ENCODE measurements at regions not wholly inside any gene's neighbourhood (a gene's known extent, or its start where the extent isn't known, plus 50 kb on each side); places are given as distances from the start of the nearest gene placed in this dataset.

DNA sequence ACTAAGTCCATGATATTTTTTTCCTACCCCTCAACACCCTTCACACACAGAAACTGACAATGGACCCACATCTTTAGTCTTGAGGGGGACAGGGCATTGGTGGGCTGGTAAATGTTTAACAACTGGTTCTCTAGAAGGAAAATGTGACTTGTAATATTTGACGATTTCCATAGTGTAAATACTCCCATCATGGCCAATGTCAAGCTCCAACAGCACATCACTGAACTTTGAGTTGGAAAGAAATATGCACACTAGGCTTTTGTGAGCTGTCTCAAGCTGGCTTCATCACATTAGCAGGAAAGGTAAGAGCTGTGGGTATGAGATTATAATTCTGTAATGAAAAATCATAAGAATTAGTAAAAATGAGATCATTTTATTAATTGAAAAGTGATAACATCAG, 189.9 kb upstream of the PRLR start:
- no peak for DNase-seq (ENCODE audit: low read depth)

DNA sequence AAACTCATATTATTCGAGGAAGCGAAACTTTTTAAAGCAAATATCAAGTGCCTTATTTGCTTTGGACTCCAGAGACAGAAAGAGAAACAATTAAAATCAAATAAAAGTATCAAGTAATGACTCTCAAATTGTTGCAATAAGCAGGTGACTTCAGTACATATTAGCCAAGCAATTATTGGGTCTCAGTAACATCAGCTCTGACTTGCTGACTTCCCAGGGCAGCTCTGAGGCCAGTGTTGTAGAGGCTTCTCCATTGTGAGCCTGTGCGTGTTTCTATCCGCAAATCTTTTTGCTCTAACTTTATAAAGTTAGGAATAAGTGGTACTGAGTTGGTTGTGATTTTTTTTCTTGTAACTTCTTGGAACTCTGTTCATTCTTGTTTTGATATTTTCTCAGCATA, 186.8 kb upstream of the PRLR start:
- no peak for DNase-seq (ENCODE audit: low read depth)

DNA sequence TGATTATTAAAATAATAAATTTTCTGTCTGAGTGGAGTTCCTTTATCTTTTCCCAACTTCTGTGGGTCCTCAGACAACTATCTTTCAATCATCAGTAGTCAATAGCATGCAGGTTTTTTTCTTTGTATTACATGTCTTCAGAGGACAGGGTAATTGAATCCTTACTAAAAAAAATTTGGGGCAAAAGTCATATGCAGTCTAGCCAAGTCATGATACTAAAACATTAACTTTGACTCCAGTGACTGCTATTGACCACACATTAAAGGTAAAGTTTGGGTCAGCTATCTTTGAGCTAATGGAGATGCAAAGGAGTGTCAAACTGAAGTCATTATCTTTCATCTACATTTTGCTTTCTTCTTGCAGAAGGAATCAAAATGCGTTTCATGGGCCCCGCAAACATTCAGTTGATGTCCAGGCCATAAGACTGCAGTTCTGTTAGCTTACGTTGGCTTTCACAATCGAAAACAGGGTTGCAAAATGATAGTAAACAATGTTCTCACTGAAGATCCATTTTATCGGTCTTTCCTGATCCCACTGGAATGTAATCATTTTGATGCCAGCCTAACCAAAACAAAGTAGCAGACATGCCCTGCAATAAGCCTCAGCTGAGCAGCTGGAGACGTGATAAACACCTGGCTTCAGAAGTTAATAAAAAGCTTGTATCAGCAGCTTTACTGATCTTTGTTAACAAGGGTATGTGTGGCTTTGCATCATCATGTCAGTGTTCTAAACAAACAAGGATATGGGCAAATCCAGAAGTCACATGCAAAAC, 186.1 kb upstream of the PRLR start:
- DNase-seq (ENCODE audit: low read depth): no peak

DNA sequence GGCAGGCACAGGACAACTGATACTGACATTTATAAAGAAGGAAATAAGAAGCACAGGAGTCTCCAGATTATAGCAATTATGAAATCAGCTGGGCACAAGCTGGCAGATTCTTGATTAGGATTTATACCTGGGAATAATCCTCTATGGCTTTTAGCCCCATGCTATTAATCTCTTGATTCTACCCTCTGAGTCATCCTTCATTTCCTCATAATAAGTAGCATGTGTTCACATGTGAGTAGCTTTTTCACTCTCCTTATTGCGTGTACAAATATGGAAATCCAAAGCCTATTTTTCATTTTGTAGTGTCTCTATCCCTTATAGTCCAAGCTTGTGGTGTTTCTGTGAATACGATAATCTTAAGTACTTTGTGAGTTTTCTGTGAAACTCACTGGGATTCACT, 185.0 kb upstream of the PRLR start:
- DNase-seq (ENCODE audit: low read depth): no peak

DNA sequence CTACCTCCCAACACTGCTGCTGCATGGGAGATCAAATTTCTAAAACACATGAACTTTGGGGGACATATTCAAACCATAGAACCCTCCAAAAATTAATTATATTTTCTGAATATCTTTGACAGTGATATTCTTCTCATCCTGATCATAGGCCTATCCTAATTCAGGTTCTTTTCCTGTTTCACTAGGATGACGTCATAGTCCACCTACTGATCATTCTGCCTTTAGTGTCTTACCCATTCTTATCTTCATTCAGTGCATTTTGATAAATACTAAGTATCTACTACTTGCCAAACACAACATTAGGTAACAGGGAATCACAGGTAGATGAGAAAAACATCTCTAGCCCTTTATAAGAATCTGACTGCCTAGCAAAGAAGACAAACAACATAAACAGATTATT, 179.1 kb upstream of the PRLR start:
- DNase-seq (ENCODE audit: low read depth): no peak

DNA sequence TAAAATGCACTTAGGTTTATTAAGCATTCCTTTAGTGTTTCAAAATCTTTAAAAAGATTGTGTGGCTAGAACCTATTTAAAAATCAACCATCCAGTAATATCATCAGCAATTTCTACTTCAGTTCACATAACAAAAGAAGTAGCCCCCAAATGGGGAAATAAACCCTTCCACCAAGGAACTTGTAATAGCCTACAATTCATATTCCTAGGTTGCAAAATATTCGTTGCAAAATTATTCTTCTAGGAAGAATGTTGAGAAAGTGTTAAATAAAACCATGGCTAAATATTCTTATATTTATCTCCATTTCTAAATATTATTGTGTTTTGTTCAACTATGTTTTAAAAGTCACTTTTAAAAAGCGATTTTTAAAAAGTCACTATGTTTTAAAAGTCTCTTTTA, 177.9 kb upstream of the PRLR start:
- DNase-seq (ENCODE audit: low read depth): no peak

DNA sequence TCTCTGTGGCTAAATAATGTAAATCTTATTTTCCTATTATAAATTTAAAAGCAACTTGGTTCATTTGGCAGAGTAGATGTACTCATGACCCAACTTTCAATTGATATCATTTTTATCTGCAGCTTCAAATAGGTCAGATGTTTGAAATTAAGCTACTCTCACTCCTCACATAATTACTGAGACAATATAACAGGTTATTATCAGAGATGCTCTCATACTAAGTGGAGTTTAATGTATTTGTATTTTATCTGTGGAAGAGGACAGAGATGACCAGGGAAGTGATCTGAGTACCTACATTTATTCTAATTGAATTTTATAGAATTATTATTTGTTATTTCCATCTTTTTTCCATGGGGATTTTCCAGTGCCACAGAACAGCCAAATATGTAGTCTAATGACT, 177.4 kb upstream of the PRLR start:
- no peak for DNase-seq (ENCODE audit: low read depth)

DNA sequence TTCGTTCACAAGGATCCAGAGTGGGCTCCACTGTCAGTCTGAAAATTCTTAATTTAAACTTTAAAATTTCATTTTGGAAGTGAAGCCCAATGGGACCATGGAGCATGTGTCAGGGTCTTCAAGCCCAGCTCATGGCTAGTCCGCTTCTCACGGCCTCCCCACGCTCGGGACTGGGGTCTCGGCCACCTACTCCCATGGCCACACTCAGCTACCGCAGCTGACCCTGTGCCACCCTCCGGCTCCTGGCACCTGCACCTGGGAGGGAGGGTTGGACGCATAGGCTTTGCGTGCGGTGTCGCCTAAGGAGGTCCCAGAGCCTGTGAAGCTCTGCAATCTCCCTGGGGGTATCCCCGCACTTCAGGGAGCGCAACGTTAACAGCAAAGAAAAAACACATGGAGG, 175.7 kb upstream of the PRLR start:
- no peak for DNase-seq (ENCODE audit: low read depth)

DNA sequence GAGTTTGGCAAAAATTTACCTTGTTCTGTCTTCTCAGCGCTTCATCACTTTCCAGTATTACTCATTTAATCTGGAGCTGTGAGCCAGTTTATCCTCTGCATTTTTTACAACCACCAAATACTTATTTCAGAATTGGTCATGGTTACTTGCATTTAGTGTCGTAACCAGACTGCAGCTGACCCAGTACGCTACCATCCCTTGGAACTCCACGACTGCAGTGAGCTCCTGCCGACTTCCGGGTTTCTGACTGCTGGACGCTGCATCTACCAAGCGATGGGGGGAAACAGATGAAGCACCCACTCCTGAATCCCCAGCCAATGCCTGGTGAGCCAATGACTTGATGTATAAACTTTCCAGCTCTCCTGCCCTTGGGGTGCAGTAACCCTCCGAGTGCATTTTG, 174.4 kb upstream of the PRLR start:
- no peak for DNase-seq (ENCODE audit: low read depth)

DNA sequence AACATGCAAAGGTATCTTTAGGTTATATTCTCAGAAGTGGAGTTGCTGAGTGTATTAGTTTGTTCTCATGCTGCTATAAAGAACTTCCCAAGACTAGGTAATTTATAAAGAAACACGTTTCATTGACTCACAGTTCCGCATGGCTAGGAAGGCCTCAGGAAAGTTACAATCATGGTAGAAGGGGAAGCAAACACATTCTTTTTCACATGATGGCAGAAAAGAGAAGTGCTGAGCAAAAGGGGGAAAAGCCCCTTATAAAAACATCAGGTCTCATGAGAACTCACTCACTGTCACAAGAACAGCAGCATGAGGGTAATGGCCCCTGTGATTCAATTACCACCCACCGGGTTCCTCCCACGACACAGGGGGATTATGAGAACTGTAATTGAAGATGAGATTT, 163.6 kb upstream of the PRLR start:
- DNase-seq (ENCODE audit: low read depth): no peak

DNA sequence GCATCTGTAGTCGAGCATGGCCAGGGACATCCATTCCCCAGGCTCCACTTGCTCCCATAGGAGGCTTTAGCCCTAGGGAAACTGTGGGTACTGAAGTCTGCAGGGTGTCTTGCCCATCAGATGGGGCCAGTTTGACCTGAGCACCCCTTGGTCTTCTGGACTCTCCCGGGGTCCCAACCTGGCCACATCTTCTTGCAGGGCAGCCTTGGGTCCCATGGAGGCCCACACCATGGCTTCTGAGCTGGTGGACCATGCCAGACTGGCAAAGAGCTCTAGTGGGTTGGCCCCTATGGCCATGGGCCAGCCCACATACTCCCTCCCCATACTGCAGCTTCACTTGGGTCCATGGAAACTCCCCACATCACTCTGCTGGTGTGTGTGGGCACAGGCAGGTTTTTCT, 154.4 kb upstream of the PRLR start:
- no peak for DNase-seq (ENCODE audit: low read depth)

DNA sequence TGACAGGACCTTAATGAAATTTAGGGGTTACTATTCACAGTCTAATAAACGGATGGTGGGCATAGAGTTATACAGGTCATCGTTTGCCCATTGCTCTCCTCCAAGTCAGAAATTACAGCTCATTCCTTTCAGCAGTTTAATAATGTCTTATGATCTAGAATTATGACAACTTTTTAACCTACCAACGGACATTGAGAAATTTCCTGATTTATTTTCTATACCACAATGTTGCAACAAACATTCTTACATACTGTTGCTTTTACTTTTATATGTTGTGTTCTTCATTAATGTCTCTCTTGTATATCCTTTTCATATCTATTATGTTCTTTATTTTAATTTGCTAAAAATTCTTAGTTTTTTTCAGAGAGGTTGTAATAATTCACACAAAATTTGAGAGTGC, 152.8 kb upstream of the PRLR start:
- no peak for DNase-seq (ENCODE audit: low read depth)

DNA sequence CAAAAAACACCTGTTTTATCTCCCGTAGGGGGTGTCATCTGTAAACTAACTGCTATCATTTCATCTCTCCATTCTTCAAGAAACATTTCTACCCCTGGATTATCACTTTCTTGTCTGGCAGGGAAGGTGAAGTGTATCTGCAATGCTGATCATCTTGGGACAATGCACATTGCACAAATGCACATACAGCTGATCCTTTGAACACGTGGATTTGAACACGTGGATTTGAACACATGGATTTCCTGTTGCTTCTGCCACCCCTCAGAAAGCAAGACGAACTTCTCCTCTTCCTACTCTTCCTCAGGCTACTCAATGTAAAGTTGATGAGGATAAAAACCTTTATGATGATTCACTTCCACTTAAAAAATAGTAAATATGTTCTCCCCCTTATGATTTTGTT, 147.4 kb upstream of the PRLR start:
- no peak for DNase-seq (ENCODE audit: low read depth)

DNA sequence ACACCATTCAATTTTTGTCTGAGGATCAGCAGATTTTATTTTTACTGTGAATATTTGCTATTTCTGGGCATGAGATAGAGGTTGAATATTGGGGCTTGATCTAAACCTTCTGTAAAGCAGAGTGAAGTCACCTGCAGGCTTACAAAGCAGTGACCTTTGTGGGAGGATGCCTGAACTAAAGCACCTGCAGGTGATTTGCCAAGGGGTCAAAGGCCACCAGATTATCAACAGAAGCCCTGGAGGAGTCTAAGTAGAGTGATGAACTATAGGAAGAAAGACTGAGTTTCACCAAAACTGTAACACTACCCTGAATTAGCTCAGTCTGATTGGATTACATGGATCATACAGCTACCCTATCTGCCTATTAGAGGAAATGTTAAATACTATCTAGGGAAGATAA, 144.3 kb upstream of the PRLR start:
- no peak for DNase-seq (ENCODE audit: low read depth)

DNA sequence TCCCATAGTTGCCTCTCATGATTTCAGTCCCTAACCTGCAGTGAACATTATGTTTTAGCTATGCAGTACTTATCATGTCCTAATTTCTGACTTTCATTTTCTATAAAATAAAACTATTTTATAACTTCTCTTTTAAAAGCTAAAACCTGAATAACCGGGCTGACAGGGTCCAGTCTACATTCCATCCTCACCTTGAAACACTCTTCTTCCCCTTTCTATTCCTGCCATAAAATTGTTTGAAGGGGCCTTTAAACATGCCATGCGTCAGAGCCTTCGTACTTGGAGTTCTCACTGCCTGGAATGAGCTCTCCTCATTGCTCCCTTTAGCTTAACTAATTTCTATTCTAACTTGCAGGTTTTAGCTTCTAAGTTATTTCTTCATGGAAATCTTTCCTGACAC, 143.0 kb upstream of the PRLR start:
- DNase-seq (ENCODE audit: low read depth): no peak

DNA sequence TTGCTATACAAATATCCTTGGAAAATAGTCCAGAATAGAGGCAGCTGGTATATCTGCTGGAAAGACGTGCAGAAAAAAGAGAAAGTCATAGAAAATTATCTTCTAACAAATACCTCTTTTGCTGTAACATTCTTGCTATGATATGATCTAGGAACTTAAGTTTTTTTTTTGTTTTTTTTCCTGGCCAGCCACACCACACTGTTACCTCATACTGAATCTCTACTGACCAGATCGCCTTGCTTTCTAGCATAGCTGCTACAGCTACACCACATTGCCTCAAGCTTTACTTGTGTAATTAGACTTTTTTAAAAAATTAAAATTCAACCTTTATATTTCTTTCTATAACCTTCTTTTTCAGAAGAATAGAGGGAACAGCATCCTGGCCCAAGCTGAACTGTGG, 142.2 kb upstream of the PRLR start:
- DNase-seq (ENCODE audit: low read depth): no peak

DNA sequence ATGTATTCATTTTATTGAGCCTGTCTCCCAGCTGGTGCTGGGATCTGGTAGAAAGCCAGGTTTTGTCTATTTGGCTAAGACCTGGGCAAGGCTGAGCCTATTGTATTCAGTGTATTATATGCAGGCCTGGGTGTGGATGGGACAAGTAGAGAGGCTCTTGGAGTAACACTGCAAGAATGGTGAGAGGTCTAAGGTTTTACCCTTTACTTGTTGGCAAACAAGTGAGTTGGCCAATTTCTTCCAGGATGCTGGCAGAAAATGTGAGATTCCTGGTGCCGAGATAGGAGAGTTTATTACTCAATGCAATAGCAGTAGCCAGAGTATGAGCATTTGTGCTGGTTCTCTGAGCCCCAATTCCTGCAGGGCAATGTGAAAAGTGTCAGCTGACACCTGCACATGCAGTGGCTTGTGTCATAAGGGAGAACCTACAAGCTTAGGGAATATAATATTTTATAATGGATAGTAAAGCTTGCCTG, 141.7 kb upstream of the PRLR start:
- DNase-seq (ENCODE audit: low read depth): no peak

DNA sequence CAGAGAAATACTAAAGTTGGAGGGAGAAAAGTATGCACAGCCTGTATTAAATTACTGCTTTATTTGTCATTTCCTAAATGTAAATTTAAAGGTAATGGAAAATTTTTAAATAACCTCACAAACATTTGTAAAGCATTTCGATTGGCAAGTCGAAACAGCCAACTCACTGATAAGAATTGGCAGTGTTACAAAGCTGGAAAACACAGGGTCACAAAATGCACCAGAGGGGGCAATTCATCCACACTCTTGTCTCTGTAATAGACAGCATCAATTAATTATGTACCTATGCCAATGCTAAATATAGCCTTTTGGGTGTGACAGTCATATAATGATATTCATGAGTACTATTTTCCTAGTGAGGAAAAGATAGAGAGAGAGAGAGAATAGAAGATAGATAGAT, 140.6 kb upstream of the PRLR start:
- no peak for DNase-seq (ENCODE audit: low read depth)

DNA sequence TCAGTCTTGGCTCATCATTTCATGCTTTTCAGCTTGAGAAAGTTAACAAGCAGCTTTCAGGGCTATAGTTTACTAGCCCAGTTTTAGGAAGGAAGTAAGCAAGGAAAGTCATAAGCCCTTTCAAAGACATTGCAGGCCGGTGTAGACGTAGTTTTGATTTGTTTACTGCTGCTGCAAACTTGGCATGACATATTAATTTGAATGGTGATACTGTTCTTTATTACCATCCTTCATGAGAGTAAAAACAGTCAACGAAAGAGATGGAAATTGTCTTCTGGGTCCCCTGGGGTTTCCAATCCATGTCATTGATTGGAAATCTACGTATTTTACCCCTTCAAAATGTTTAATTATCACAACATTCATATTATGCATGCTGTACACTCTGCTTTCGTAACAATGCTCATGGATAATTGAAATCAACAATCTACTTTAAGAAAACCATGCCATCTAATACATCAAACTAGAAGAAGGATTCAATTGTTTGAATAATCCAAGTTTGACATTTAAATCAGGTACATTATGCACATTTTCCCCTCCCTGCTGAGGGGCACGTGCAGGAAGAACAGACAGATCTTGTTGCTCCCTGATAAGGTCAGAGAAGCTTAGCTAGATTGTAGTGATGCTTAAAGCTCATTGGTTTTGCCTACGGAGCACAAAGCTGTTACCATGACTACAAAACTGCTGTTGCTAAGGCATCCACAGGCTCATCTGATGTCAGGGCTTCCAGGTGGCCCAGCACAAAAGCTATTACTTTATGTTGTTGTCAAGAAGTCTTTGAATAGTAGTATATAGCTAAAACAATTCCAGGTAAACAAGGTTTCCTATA, 139.9 kb upstream of the PRLR start:
- no peak for DNase-seq (ENCODE audit: low read depth)

DNA sequence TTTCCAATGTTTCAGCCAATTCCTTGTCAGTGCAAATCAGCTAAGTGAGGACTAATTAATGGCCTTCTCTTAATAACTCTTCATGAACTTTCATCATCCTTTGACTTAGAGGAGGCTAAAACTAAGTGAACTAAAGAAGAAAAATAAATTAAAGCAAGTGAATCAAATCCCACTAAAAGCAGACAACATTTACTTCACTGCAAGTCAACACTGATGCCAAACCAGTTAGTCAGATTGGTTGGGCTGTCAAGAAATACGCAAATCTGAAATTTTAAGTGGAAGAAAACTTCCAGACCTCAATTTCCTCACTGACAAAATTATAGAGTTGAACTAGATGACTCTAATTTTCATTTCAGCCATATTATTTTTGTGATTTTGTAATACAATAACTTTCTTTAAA, 137.2 kb upstream of the PRLR start:
- no peak for DNase-seq (ENCODE audit: low read depth)

DNA sequence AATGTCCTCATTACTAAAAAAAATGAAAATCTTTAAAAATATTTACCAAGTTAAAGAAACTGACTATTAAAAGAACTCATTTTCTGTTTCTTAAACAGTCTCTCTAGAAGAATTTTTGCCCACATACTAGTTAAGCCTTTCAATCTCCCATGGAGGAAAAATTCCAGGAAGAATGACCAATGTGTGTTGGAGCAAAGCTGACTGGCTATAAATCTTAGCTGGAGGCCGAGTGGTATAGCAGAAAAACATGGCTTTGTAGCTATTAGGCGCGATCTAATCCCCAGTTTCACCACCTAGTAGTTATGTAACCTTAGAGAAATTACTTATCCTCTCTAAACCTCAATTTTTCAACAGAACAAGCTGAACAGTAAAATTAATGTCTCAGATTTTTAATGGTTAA, 135.5 kb upstream of the PRLR start:
- no peak for DNase-seq (ENCODE audit: low read depth)

DNA sequence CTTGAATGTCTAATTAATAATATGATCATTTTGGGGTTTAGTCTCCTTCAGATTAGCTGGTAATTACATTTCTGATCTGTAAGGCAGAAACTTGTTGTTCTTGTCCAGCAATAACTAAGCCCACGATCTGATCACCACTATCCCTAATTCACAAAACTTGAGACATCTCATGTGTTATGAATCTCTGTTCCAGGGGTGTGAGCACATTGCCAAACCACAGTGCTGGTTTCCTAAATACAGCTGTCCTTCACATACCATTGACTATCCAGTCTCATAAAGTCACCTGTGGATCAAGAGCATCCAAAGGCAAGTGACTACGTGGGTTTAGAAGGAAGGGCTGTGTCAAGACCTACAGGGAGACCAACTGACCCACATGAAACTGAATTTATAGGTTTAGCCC, 134.1 kb upstream of the PRLR start:
- DNase-seq (ENCODE audit: low read depth): no peak

DNA sequence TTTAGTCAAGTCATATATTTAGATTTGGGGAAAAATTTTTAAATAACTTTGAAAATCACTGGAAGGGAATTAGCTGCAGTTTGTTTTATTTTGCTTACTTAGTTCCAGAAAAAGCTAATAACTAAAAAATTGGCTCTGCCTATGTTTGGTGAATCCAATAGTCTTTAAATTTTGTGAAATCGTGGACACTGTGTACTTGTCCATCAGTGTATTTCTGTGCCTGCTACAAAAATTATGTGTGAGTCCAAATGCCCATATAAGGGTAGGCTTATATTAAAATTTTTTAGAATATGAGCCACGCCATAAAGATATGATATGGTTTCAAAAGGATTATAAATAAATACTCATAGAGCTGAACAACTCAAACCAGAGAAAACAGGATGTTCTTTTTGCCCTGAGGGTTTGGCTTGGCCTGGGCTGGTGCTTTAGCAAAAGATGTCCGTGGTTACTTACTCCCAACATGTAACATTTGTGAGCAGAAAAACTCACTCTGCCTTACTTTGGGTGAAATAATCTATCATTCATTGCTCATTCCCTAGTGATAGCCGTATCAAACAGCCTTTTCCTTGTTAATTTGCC, 133.2 kb upstream of the PRLR start:
- DNase-seq (ENCODE audit: low read depth): no peak
